ENCODE measurements at regions not wholly inside any gene's neighbourhood (a gene's known extent, or its start where the extent isn't known, plus 50 kb on each side); places are given as distances from the start of the nearest gene placed in this dataset.

DNA sequence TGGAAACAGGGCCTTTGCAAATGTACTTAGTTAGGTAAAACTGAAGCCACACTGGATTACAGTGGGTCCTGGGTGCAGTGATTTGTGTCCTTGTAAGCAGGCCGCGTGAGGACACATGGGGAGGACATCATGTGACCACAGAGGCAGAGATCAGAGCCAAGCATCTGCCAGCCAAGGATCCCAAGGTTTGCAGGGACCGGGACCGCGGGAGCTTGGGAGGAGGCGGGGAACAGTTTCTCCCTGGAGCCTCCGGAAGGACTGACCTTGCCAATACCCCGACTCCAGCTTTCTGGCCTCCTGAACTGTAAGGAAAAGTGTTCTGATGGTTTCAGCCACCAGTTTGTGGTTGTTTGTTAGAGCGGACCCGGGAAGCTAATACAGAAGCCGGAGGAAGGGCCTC is 500.9 kb downstream of the PREX1 start:
- TF ChIP-seq, protein P1, sequence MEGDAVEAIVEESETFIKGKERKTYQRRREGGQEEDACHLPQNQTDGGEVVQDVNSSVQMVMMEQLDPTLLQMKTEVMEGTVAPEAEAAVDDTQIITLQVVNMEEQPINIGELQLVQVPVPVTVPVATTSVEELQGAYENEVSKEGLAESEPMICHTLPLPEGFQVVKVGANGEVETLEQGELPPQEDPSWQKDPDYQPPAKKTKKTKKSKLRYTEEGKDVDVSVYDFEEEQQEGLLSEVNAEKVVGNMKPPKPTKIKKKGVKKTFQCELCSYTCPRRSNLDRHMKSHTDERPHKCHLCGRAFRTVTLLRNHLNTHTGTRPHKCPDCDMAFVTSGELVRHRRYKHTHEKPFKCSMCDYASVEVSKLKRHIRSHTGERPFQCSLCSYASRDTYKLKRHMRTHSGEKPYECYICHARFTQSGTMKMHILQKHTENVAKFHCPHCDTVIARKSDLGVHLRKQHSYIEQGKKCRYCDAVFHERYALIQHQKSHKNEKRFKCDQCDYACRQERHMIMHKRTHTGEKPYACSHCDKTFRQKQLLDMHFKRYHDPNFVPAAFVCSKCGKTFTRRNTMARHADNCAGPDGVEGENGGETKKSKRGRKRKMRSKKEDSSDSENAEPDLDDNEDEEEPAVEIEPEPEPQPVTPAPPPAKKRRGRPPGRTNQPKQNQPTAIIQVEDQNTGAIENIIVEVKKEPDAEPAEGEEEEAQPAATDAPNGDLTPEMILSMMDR (conservative IDR thresholded peaks at IDR 0.05; ENCODE audit: low read length): no peak
- TF ChIP-seq EZH2phosphoT487 (IDR thresholded peaks at IDR 0.05; ENCODE audit: borderline replicate concordance): no peak
